Keratinocyte (primary cell): ENCODE measurements at regions not wholly inside any gene's neighbourhood (a gene's known extent, or its start where the extent isn't known, plus 50 kb on each side); places are given as distances from the start of the nearest gene placed in this dataset.

Experiments used
- DNase-seq: peaks from one replicate; pipeline ENCODE4 v3.0.0-alpha.2; 2011; ENCODE audit warnings: low read depth, missing footprints, low spot score
- FAIRE-seq: peaks from 2 replicates; lab custom pipeline; 2011; peaks lifted over from hg19 to GRCh38; lab: Jason Lieb, UNC
- H2AFZ ChIP-seq: 2 replicates; pipeline ENCODE4 v1.6.0; 2012; ENCODE audit warnings: low read length, control low read depth, inconsistent platforms; ENCODE audit not compliant: control insufficient read depth
- H3K27ac ChIP-seq: 2 replicates; pipeline ENCODE4 v1.5.1; 2011; ENCODE audit warnings: low read length; ENCODE audit not compliant: control insufficient read depth, insufficient read depth
- H3K27me3 ChIP-seq: 3 replicates; pipeline ENCODE4 v1.6.0; 2011; ENCODE audit warnings: low read length; ENCODE audit not compliant: control insufficient read depth, insufficient read depth; ENCODE audit errors: extremely low read depth
- H3K36me3 ChIP-seq, 2 experiments: 2 replicates in 1 of 2; 3 replicates in 1 of 2; pipeline ENCODE4 v1.5.1; 2011; ENCODE audit warnings: low read length in 2 of 2, mild to moderate bottlenecking in 1 of 2; ENCODE audit not compliant: control insufficient read depth in 2 of 2, insufficient read depth in 2 of 2; ENCODE audit errors: extremely low read depth in 1 of 2
- H3K4me1 ChIP-seq: 3 replicates; pipeline ENCODE4 v1.5.1; 2011; ENCODE audit warnings: low read length; ENCODE audit not compliant: control insufficient read depth, insufficient read depth; ENCODE audit errors: extremely low read depth
- H3K4me2 ChIP-seq: 3 replicates; pipeline ENCODE4 v1.6.0; 2011; ENCODE audit warnings: low read depth, low read length; ENCODE audit not compliant: control insufficient read depth, insufficient read depth; ENCODE audit errors: extremely low read depth
- H3K4me3 ChIP-seq, 3 experiments: fragments of 200-600 bp in 1 of 3; sonication (generic) in 1 of 3; 2 replicates in 2 of 3; 3 replicates in 1 of 3; pipeline ENCODE4 v1.5.1; 2011 to 2016; ENCODE audit warnings: low read length in 3 of 3, mild to moderate bottlenecking in 3 of 3, control low read depth in 2 of 3, inconsistent platforms in 1 of 3, low read depth in 1 of 3, mixed read lengths in 1 of 3, mixed run types in 1 of 3, moderate library complexity in 1 of 3; ENCODE audit not compliant: control insufficient read depth in 2 of 3, insufficient read depth in 2 of 3; ENCODE audit errors: extremely low read depth in 1 of 3
- H3K79me2 ChIP-seq: 2 replicates; pipeline ENCODE4 v1.6.0; 2012; ENCODE audit warnings: low read length; ENCODE audit not compliant: control insufficient read depth, insufficient read depth
- H3K9ac ChIP-seq: 3 replicates; pipeline ENCODE4 v1.6.0; 2011; ENCODE audit warnings: low read length; ENCODE audit not compliant: control insufficient read depth, insufficient read depth; ENCODE audit errors: extremely low read depth
- H3K9me1 ChIP-seq: 3 replicates; pipeline ENCODE4 v1.6.0; 2011; ENCODE audit warnings: low read length; ENCODE audit not compliant: control insufficient read depth, insufficient read depth; ENCODE audit errors: extremely low read depth
- H3K9me3 ChIP-seq: 2 replicates; pipeline ENCODE4 v1.5.1; 2012; ENCODE audit warnings: low read depth, low read length; ENCODE audit not compliant: control insufficient read depth
- H4K20me1 ChIP-seq: 3 replicates; pipeline ENCODE4 v1.6.0; 2011; ENCODE audit warnings: low read length; ENCODE audit not compliant: control insufficient read depth, insufficient read depth; ENCODE audit errors: extremely low read depth
- EZH2 ChIP-seq: IDR thresholded peaks from one replicate; pipeline ENCODE4 v1.6.1; 2012; ENCODE audit warnings: inconsistent platforms, mild to moderate bottlenecking, low read length, moderate library complexity
- dilution Hi-C: fragments of 300-500 bp; cut with MboI; formaldehyde crosslinking; loops from one replicate; pipeline ENCODE4 v1.7.0; 2020; ENCODE audit warnings: low sequenced_read_pairs; ENCODE audit not compliant: extremely low pct_ligation_motif_present
- TF ChIP-seq, protein P1 (sequence below), 3 experiments: IDR thresholded peaks in 1 of 3; conservative IDR thresholded peaks in 1 of 3; optimal IDR thresholded peaks in 1 of 3; 2 replicates in 2 of 3; 3 replicates in 1 of 3; pipeline versions ENCODE3 to v1.5.1; 2011; ENCODE audit warnings: low read length in 3 of 3, mild to moderate bottlenecking in 3 of 3, moderate library complexity in 2 of 3, control low read depth in 1 of 3, inconsistent platforms in 1 of 3; ENCODE audit not compliant: insufficient read depth in 2 of 3; ENCODE audit errors: extremely low read depth in 1 of 3

- Histone ChIP-seq H3K9ac (no peak overlapping the region), H3K27me3 (no peaks in the 10 kb centered on the region), H3K4me2 (no peak overlapping the region), H3K79me2 (no peaks in the 10 kb centered on the region), H3K4me3 (no peak overlapping the region), H4K20me1 (no peaks in the 10 kb centered on the region), H3K4me1 (no peaks in the 10 kb centered on the region), H3K9me1 (no peaks in the 10 kb centered on the region), H3K9me3 (no peaks in the 10 kb centered on the region), H3K27ac (no peak overlapping the region), H3K36me3 (no peaks in the 10 kb centered on the region), H2AFZ (no peak overlapping the region)
- DNase-seq = no peak
- dilution Hi-C loops = no loop called here
- no peak for FAIRE-seq
- TF ChIP-seq EZH2 = no peak
- TF ChIP-seq, protein P1, sequence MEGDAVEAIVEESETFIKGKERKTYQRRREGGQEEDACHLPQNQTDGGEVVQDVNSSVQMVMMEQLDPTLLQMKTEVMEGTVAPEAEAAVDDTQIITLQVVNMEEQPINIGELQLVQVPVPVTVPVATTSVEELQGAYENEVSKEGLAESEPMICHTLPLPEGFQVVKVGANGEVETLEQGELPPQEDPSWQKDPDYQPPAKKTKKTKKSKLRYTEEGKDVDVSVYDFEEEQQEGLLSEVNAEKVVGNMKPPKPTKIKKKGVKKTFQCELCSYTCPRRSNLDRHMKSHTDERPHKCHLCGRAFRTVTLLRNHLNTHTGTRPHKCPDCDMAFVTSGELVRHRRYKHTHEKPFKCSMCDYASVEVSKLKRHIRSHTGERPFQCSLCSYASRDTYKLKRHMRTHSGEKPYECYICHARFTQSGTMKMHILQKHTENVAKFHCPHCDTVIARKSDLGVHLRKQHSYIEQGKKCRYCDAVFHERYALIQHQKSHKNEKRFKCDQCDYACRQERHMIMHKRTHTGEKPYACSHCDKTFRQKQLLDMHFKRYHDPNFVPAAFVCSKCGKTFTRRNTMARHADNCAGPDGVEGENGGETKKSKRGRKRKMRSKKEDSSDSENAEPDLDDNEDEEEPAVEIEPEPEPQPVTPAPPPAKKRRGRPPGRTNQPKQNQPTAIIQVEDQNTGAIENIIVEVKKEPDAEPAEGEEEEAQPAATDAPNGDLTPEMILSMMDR (optimal IDR thresholded peaks at IDR 0.05 in 1 of 3, IDR thresholded peaks at IDR 0.05 in 1 of 3, conservative IDR thresholded peaks at IDR 0.05 in 1 of 3; ENCODE audit: extremely low read depth in 1 of 3, insufficient read depth in 2 of 3, low read length in 3 of 3) = no peak
Observed at GRCh38 chr6:99080191-99080590, 132.4 kb upstream of the FBXL4 start.

GRCh38 chr6:99079058-99079457 lies 131.3 kb upstream of the FBXL4 start:
- dilution Hi-C loops = no loop called here
- TF ChIP-seq, protein P1 (optimal IDR thresholded peaks at IDR 0.05 in 1 of 3, IDR thresholded peaks at IDR 0.05 in 1 of 3, conservative IDR thresholded peaks at IDR 0.05 in 1 of 3; ENCODE audit: extremely low read depth in 1 of 3, insufficient read depth in 2 of 3, low read length in 3 of 3) = no peak
- TF ChIP-seq EZH2 = no peak

More at GRCh38 chr6:99079058-99079457, 131.3 kb upstream of the FBXL4 start:
- DNase-seq (no peak), FAIRE-seq (no peak)
- no peak overlapping the region for H3K9ac ChIP-seq
- no peaks in the 10 kb centered on the region for H3K36me3 ChIP-seq
- H3K9me3 ChIP-seq = no peaks in the 10 kb centered on the region
- H3K4me3 ChIP-seq = no peak overlapping the region
- no peaks in the 10 kb centered on the region for H4K20me1 ChIP-seq
- no peaks in the 10 kb centered on the region for H3K79me2 ChIP-seq
- H3K9me1 ChIP-seq = no peaks in the 10 kb centered on the region
- no peak overlapping the region for H3K4me2 ChIP-seq
- no peak overlapping the region for H2AFZ ChIP-seq
- no peaks in the 10 kb centered on the region for H3K4me1 ChIP-seq
- no peak overlapping the region for H3K27ac ChIP-seq
- H3K27me3 ChIP-seq = no peaks in the 10 kb centered on the region
